ENCODE measurements at regions not wholly inside any gene's neighbourhood (a gene's known extent, or its start where the extent isn't known, plus 50 kb on each side); places are given as distances from the start of the nearest gene placed in this dataset.
A peak's percentile ranks its signal among the peaks of the same experiment; 100 is the strongest.
"Not testable (repeated sequence)": the region's sequence is repeated elsewhere in the genome, so short reads cannot be mapped to it uniquely, and the experiment has no call there.

DNA sequence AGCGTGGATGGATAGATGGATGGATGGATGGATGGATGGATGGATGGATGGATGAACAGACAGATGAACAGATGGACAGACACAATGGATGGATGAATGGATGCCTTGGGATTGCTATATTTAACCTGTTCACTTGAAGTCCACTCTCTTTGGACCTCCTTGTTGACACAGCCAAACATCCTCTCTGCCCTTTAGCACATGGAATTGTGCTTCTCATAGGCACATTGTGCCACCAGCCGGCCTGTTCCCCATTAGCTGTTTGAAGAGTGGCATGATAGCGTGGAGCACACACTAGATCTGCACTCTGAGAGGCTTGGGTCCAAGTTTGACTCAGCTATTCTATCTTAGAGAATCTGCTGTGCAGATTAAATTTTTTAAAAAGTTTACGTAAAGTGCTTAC lies 56.9 kb upstream of the GSC start:
- FAIRE-seq (no peak), DNase-seq (no peak)
- Histone ChIP-seq H3K4me3 (ENCODE audit: low read length in 3 of 3) (no peak overlapping the region), H3K9me3 (ENCODE audit: control insufficient read depth in 2 of 3, insufficient read depth in 1 of 3, low read length in 3 of 3) (peaks cover 0 to 3% (median 0%) of the 10 kb centered on the region in 3 donors), H3K9ac (ENCODE audit: low read length in 3 of 3) (no peak overlapping the region), H3K4me1 (ENCODE audit: control insufficient read depth in 2 of 3, insufficient read depth in 2 of 3, low read depth in 1 of 3, low read length in 3 of 3) (no peaks in the 10 kb centered on the region), H3K27ac (ENCODE audit: low read depth in 2 of 2, low read length in 2 of 2) (no peak overlapping the region), H3K27me3 (ENCODE audit: control insufficient read depth, insufficient read depth, low read length) (no peaks in the 10 kb centered on the region), H3K36me3 (ENCODE audit: control insufficient read depth in 2 of 3, insufficient read depth in 3 of 3, low read length in 3 of 3) (no peaks in the 10 kb centered on the region)
- intact Hi-C loops (cut with DNase I), result no loop called here
- TF ChIP-seq, protein P1, sequence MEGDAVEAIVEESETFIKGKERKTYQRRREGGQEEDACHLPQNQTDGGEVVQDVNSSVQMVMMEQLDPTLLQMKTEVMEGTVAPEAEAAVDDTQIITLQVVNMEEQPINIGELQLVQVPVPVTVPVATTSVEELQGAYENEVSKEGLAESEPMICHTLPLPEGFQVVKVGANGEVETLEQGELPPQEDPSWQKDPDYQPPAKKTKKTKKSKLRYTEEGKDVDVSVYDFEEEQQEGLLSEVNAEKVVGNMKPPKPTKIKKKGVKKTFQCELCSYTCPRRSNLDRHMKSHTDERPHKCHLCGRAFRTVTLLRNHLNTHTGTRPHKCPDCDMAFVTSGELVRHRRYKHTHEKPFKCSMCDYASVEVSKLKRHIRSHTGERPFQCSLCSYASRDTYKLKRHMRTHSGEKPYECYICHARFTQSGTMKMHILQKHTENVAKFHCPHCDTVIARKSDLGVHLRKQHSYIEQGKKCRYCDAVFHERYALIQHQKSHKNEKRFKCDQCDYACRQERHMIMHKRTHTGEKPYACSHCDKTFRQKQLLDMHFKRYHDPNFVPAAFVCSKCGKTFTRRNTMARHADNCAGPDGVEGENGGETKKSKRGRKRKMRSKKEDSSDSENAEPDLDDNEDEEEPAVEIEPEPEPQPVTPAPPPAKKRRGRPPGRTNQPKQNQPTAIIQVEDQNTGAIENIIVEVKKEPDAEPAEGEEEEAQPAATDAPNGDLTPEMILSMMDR (IDR thresholded peaks at IDR 0.05; ENCODE audit: borderline replicate concordance, extremely low read depth, insufficient read depth), result no peak

GRCh38 chr14:94823556-94824341 lies 53.8 kb upstream of the GSC start:
- H3K4me3 ChIP-seq (ENCODE audit: low read length in 3 of 3), result no peak overlapping the region
- FAIRE-seq (no peak), DNase-seq (peak in 1 of 5 donors; percentile 19)
- TF ChIP-seq, protein P1 (IDR thresholded peaks at IDR 0.05; ENCODE audit: borderline replicate concordance, extremely low read depth, insufficient read depth), result no peak
- H3K9ac ChIP-seq (ENCODE audit: low read length in 3 of 3), result no peak overlapping the region
- no peaks in the 10 kb centered on the region for H3K4me1 ChIP-seq (ENCODE audit: control insufficient read depth in 2 of 3, insufficient read depth in 2 of 3, low read depth in 1 of 3, low read length in 3 of 3)
- no peak overlapping the region for H3K27ac ChIP-seq (ENCODE audit: low read depth in 2 of 2, low read length in 2 of 2)
- H3K27me3 ChIP-seq (ENCODE audit: control insufficient read depth, insufficient read depth, low read length), result no peaks in the 10 kb centered on the region
- intact Hi-C loops (cut with DNase I), result no loop called here
- peaks cover 0 to 3% (median 0%) of the 10 kb centered on the region in 3 donors for H3K9me3 ChIP-seq (ENCODE audit: control insufficient read depth in 2 of 3, insufficient read depth in 1 of 3, low read length in 3 of 3)
- H3K36me3 ChIP-seq (ENCODE audit: control insufficient read depth in 2 of 3, insufficient read depth in 3 of 3, low read length in 3 of 3), result no peaks in the 10 kb centered on the region

GRCh38 chr14:94821705-94822104 lies 51.8 kb upstream of the GSC start:
- intact Hi-C loops (cut with DNase I), result no loop called here
- TF ChIP-seq, protein P1 (IDR thresholded peaks at IDR 0.05; ENCODE audit: borderline replicate concordance, extremely low read depth, insufficient read depth), result no peak
- H3K9ac ChIP-seq (ENCODE audit: low read length in 3 of 3), result no peak overlapping the region
- no peak overlapping the region for H3K27ac ChIP-seq (ENCODE audit: low read depth in 2 of 2, low read length in 2 of 2)
- no peaks in the 10 kb centered on the region for H3K4me1 ChIP-seq (ENCODE audit: control insufficient read depth in 2 of 3, insufficient read depth in 2 of 3, low read depth in 1 of 3, low read length in 3 of 3)
- no peaks in the 10 kb centered on the region for H3K36me3 ChIP-seq (ENCODE audit: control insufficient read depth in 2 of 3, insufficient read depth in 3 of 3, low read length in 3 of 3)
- no peaks in the 10 kb centered on the region for H3K27me3 ChIP-seq (ENCODE audit: control insufficient read depth, insufficient read depth, low read length)
- no peak overlapping the region for H3K4me3 ChIP-seq (ENCODE audit: low read length in 3 of 3)
- DNase-seq (no peak), FAIRE-seq (no peak)
- H3K9me3 ChIP-seq (ENCODE audit: control insufficient read depth in 2 of 3, insufficient read depth in 1 of 3, low read length in 3 of 3), result peaks cover 0 to 3% (median 0%) of the 10 kb centered on the region in 3 donors

DNA sequence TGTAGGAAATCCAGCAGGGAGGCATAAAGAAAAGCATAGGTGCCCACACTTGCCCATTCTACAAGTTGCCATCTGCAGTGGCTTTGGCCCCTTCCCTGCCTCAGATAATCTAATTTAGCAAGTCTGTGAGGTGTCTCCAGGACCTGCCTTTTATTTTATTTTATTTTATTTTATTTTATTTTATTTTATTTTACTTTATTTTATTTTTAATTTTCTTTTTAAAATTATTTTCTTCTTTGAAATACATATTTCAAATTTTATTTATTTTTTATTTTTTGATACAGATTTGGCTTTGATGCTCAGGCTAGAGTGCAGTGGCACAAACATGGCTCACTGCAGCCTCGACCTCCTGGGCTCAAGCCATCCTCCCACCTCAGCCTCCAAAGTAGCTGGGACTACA lies 51.0 kb upstream of the GSC start:
- H3K27me3 ChIP-seq (ENCODE audit: control insufficient read depth, insufficient read depth, low read length); H3K4me3 ChIP-seq (ENCODE audit: low read length in 3 of 3); H3K9ac ChIP-seq (ENCODE audit: low read length in 3 of 3); H3K9me3 ChIP-seq (ENCODE audit: control insufficient read depth in 2 of 3, insufficient read depth in 1 of 3, low read length in 3 of 3); intact Hi-C loops (cut with DNase I); H3K27ac ChIP-seq (ENCODE audit: low read depth in 2 of 2, low read length in 2 of 2); H3K4me1 ChIP-seq (ENCODE audit: control insufficient read depth in 2 of 3, insufficient read depth in 2 of 3, low read depth in 1 of 3, low read length in 3 of 3); DNase-seq; H3K36me3 ChIP-seq (ENCODE audit: control insufficient read depth in 2 of 3, insufficient read depth in 3 of 3, low read length in 3 of 3): not testable (repeated sequence)
- FAIRE-seq, result peak; percentile 29

All from kidney (tissue), 13 donors.